H1 (cell line): ENCODE measurements at regions not wholly inside any gene's neighbourhood (a gene's known extent, or its start where the extent isn't known, plus 50 kb on each side); places are given as distances from the start of the nearest gene placed in this dataset.

Experiments used
- BCL11A ChIP-seq, 2 experiments: IDR thresholded peaks; one replicate each; pipeline ENCODE4 v1.6.1; 2011; ENCODE audit warnings: low read depth in 2 of 2, low read length in 2 of 2, mild to moderate bottlenecking in 2 of 2
- JUND ChIP-seq: IDR thresholded peaks from 2 replicates; pipeline ENCODE4 v1.6.1; 2011; ENCODE audit warnings: mild to moderate bottlenecking, improper control_type of control experiment, low read length
- PHF8 ChIP-seq: fragments of 200-600 bp; sonication (generic); conservative IDR thresholded peaks from 2 replicates; pipeline ENCODE4 v1.7.1; 2012; ENCODE audit warnings: low read depth, mild to moderate bottlenecking, inconsistent platforms, low read length, moderate library complexity

- no peak for TF ChIP-seq BCL11A (IDR thresholded peaks at IDR 0.05; ENCODE audit: low read depth in 2 of 2, low read length in 2 of 2)
- TF ChIP-seq PHF8: no peak
- no peak for TF ChIP-seq JUND
Measured at GRCh38 chr13:106819413-106820180, 251.7 kb upstream of the ARGLU1 start (continued).
